Ascending aorta (tissue), 2 donors: ENCODE measurements at regions not wholly inside any gene's neighbourhood (a gene's known extent, or its start where the extent isn't known, plus 50 kb on each side); places are given as distances from the start of the nearest gene placed in this dataset.

Experiments
- DNase-seq, 2 donors: peaks; one replicate each; pipeline ENCODE4 v3.0.0-alpha.2; 2019; ENCODE audit warnings: low spot score in 2 of 2
- H3K27ac ChIP-seq, 2 donors: fragments of 200-600 bp; sonication (generic); one replicate each; pipeline ENCODE4 v1.5.1; 2016 to 2017; ENCODE audit warnings: mild to moderate bottlenecking in 1 of 2
- H3K27me3 ChIP-seq: fragments of 200-600 bp; sonication (generic); one replicate; pipeline ENCODE4 v1.5.1; 2017
- H3K36me3 ChIP-seq, 2 donors: fragments of 200-600 bp; sonication (generic); one replicate each; pipeline ENCODE4 v1.5.1; 2016
- H3K4me1 ChIP-seq, 2 donors: fragments of 200-600 bp; sonication (generic); one replicate each; pipeline ENCODE4 v1.5.1; 2016 to 2017; ENCODE audit warnings: mild to moderate bottlenecking in 1 of 2
- H3K4me3 ChIP-seq, 2 donors: fragments of 200-600 bp; sonication (generic); one replicate each; pipeline ENCODE4 v1.5.1; 2016 to 2017; ENCODE audit warnings: mild to moderate bottlenecking in 1 of 2
- H3K9me3 ChIP-seq, 2 donors: fragments of 200-600 bp; sonication (generic); one replicate each; pipeline ENCODE4 v1.5.1; 2016
- intact Hi-C: fragments of 100-400 bp; cut with DNase I; formaldehyde crosslinking; loops from one replicate; pipeline ENCODE4 v1.15.1; 2023
- TF ChIP-seq, protein P1 (sequence below), 3 experiments: fragments of 200-600 bp in 2 of 3; fragments of 450-650 bp in 1 of 3; sonication (generic) in 2 of 3; IDR thresholded peaks; one replicate each; pipeline ENCODE4 v1.5.1; 2016 to 2019; ENCODE audit warnings: antibody characterized with exemption in 3 of 3, mild to moderate bottlenecking in 1 of 3, moderate library complexity in 1 of 3

DNA sequence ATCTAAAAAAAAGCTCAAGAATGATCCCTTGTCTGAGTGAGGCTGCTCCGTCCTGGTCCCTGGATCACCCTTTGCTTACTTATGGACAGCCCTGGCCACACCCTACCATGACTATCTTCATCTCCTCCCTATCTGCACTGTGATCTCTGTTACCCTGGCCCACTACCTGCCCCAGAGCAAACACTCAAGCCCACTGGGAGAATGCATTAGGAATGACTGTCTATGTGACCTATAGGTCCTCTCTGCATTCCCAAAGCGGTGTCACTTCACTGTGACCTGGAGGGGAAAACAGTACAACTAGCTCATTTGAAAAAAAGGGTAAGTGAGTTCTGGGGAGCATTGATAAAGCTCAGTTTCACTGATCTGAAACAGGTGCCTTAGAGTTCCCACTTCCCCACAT lies 86.4 kb upstream of the FOXP4 start:
- no peak for DNase-seq
- no peaks in the 10 kb centered on the region for H3K36me3 ChIP-seq
- no peaks in the 10 kb centered on the region for H3K4me1 ChIP-seq
- intact Hi-C loops = no loop called here
- H3K27ac ChIP-seq = no peak overlapping the region
- TF ChIP-seq, protein P1, sequence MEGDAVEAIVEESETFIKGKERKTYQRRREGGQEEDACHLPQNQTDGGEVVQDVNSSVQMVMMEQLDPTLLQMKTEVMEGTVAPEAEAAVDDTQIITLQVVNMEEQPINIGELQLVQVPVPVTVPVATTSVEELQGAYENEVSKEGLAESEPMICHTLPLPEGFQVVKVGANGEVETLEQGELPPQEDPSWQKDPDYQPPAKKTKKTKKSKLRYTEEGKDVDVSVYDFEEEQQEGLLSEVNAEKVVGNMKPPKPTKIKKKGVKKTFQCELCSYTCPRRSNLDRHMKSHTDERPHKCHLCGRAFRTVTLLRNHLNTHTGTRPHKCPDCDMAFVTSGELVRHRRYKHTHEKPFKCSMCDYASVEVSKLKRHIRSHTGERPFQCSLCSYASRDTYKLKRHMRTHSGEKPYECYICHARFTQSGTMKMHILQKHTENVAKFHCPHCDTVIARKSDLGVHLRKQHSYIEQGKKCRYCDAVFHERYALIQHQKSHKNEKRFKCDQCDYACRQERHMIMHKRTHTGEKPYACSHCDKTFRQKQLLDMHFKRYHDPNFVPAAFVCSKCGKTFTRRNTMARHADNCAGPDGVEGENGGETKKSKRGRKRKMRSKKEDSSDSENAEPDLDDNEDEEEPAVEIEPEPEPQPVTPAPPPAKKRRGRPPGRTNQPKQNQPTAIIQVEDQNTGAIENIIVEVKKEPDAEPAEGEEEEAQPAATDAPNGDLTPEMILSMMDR (IDR thresholded peaks at IDR 0.05) = no peak
- no peak overlapping the region for H3K4me3 ChIP-seq
- no peaks in the 10 kb centered on the region for H3K27me3 ChIP-seq
- H3K9me3 ChIP-seq = no peaks in the 10 kb centered on the region

DNA sequence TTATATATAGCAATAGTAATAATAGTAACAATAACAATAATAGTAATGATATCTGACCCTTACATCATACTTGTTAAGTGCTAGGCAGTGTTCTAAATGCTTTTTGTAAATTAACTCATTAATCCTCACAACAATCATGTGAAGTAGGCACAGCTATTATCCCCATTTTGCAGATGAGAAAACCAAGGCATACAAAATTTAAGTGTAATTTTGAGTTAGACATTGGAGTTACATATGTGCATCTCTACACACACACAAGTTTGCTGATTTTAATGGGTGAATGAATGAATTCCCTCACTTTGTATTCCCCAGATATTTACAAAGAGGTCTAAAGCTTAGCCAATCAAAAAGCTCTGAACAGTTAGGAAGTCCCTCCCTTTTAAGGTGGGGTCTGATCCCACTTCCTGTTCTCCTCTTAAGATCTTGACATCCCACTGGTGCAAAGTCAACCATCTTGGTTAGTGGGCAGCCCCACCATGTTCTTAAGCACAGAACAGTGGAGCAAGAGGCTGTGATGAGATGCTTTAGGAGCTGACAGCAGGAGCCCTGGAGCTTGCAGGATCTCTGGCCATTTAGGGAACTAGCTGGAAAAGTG lies 85.3 kb upstream of the FOXP4 start:
- intact Hi-C loops = no loop called here
- TF ChIP-seq, protein P1 (IDR thresholded peaks at IDR 0.05) = no peak
- Histone ChIP-seq H3K4me3 (no peak overlapping the region), H3K9me3 (no peaks in the 10 kb centered on the region), H3K4me1 (no peaks in the 10 kb centered on the region), H3K27ac (no peak overlapping the region), H3K36me3 (no peaks in the 10 kb centered on the region), H3K27me3 (no peaks in the 10 kb centered on the region)
- DNase-seq = no peak

DNA sequence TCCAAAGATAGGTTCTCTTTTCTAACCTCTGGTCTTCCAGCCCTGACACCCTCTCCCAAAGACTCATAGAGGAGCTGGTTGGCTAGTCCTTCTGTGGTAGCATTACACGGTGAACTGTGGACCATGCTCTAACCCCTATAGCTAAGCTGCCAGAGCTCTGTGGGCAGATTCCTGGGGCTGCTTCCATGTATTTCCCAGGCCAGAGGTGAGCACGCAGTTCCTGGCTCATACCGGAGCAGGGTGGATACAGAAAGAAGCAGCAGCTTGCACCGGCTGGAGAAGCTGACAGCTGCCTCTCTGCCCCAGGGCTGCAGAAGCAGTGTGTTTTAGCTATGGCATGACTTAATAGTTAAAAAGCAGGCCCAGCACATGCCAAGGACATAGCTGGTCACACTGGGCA lies 84.1 kb upstream of the FOXP4 start:
- DNase-seq = no peak
- Histone ChIP-seq H3K36me3 (no peaks in the 10 kb centered on the region), H3K9me3 (no peaks in the 10 kb centered on the region), H3K4me1 (no peaks in the 10 kb centered on the region), H3K27ac (no peak overlapping the region), H3K27me3 (no peaks in the 10 kb centered on the region), H3K4me3 (no peak overlapping the region)
- TF ChIP-seq, protein P1 (IDR thresholded peaks at IDR 0.05) = no peak
- intact Hi-C loops = no loop called here

DNA sequence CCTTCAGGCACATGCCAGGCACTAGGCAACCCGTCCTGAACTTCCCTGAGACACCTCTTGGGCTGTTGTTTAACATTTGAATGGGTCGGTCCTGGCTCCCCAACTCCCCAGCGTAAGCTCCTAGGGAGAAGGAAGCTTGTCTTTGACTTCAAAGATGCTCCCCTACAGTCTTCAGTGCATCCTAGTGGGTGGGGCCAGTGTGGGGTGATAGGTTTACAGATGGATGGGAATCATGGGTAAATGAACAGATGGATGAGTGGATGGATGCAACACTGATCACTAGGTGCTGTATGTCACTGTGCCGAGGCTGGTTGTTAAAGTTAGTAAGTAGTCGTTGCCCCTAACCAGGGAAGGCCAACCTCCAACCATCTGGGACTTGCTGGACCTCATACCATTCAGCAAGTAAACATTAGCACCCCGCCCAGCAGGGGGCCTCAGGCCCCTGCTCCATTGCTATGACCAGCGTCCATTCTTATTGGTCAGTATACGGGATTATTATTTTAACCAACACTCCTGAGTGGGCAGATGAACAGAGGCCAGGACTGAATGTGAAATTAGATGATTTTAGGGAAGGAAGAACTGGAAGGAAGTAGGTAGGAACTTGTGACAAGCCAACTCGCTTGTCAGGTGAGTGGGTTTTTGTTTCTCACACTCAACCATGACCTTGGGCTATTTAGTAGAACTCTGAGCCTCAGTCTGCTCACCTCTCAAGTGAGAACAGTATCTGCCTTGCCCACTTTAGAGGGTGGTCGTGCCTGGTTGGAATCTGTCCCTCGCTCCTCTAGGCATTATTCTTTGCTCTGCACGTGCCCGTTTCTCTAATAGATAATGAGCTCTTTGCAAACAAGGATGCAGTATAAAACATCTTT lies 82.9 kb upstream of the FOXP4 start:
- no peaks in the 10 kb centered on the region for H3K27me3 ChIP-seq
- no peak overlapping the region for H3K4me3 ChIP-seq
- no peaks in the 10 kb centered on the region for H3K9me3 ChIP-seq
- DNase-seq = peak; percentile 14 to 81
- intact Hi-C loops = loop anchor here (1.0 kb wide), 1 partner anchor 129 kb away; no protein-coding TSS in a partner anchor
- H3K4me1 ChIP-seq = no peaks in the 10 kb centered on the region
- no peaks in the 10 kb centered on the region for H3K36me3 ChIP-seq
- TF ChIP-seq, protein P1 (IDR thresholded peaks at IDR 0.05) = peak; percentile 53 to 73 (median 59)
- H3K27ac ChIP-seq = no peak overlapping the region

DNA sequence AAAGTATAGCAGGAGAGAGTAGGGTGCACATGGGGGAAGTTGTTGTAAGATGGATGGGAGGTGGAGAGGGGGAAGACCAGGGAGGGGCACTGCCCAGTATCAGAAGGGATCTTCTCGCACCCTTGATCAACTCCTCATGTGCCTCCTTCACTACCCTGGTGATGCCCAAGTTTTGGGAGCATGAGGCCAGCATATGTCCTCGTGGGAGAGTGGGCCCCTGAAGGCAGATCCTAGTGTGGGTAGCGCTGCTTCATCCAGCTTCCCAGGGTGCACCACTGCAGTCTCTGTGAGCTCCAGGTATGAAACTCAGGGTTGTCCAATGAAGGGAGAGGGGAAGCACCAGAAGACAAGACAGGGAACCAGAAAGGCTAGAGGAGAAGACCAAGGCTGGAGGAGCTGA lies 82.2 kb upstream of the FOXP4 start:
- Histone ChIP-seq H3K4me3 (no peak overlapping the region), H3K9me3 (no peaks in the 10 kb centered on the region), H3K4me1 (no peaks in the 10 kb centered on the region), H3K27ac (no peak overlapping the region), H3K27me3 (no peaks in the 10 kb centered on the region), H3K36me3 (no peaks in the 10 kb centered on the region)
- DNase-seq = no peak
- intact Hi-C loops = no loop called here
- TF ChIP-seq, protein P1 (IDR thresholded peaks at IDR 0.05) = no peak
